ENCODE measurements at regions not wholly inside any gene's neighbourhood (a gene's known extent, or its start where the extent isn't known, plus 50 kb on each side); places are given as distances from the start of the nearest gene placed in this dataset.

DNA sequence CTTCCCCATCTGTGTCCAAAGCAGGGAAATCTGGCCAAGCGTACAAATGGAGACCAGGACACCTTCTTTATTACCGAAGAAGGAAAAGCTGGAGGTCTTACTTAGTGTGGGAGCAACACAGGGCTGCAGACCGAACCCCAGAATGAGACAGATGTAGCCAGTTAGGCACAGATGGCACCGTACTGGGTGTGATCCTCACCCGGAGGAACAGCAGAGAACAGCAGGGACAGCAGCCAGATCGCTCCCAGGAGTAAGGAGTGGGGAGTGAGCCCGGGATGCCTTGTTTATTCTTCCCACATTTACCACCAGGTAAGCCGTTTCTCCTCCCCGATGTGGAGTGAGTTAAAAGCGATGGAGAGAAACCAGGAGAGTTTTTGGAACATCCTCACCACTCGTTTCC, 150.7 kb upstream of the SPRED2 start:
- no peak for TF ChIP-seq CTCF (IDR thresholded peaks at IDR 0.05; ENCODE audit: borderline replicate concordance, extremely low read depth, low read length, poor library complexity, severe bottlenecking)
- no peak for TF ChIP-seq EZH2 (IDR thresholded peaks at IDR 0.05; ENCODE audit: borderline replicate concordance, low read depth, low read length, severe bottlenecking)
